Inflammatory macrophage treated with lipopolysaccharide for 4 hours (primary cell): ENCODE measurements at regions not wholly inside any gene's neighbourhood (a gene's known extent, or its start where the extent isn't known, plus 50 kb on each side); places are given as distances from the start of the nearest gene placed in this dataset.

Experiments
- DNase-seq: peaks from one replicate; pipeline ENCODE4 v3.0.0-alpha.2; 2020

DNA sequence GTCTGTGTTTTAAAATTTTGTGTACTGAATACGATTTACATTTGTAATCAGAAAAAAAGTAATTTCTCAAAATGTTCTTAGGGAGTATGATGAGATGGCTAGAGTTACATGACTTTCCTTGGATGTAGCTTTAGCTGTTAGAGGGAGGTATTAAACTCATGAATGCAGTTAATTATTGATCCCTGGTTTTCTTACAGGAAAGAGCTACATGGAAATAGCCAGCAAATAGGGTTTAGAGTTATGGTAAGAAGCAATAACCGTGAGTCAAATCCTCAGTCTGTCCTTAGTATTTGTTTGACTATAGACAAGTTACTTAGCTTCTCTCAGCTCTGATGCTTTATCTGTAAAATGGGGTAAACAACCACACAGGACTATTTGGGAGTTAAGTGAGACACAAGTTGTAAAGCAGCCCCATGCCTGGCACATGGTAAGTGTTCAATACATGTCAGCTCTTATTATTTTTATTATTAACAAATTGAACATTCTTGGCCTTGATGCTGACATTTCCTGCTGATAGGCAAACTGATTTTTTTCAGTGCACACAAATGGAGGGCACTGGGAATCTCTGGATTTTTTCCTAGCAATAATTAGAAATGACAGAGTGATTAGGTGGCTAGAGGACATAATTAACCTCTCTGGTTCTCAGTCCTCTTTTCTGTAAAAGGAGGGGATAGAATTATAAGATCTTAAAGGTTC, 204.5 kb upstream of the PHYHIPL start:
- no peak for DNase-seq

GRCh38 chr10:58972576-58973234, 203.7 kb upstream of the PHYHIPL start:
- DNase-seq, result no peak

DNA sequence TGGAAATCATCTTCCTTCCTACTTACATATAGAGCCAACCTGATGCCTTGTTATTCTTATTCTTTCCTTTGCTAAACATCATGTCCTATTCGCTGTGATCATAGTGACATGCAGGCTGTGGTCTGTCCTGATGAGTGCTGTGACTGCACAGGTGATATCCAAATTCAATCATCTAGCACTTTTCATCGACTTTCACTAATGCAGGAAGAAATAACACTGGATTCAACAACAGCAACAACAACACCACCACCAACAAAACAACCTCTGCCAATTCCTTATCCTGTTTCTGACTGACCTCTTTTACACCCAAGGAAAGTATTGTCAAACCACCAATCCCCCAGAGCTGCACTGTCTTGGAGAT, 203.2 kb upstream of the PHYHIPL start:
- no peak for DNase-seq

DNA sequence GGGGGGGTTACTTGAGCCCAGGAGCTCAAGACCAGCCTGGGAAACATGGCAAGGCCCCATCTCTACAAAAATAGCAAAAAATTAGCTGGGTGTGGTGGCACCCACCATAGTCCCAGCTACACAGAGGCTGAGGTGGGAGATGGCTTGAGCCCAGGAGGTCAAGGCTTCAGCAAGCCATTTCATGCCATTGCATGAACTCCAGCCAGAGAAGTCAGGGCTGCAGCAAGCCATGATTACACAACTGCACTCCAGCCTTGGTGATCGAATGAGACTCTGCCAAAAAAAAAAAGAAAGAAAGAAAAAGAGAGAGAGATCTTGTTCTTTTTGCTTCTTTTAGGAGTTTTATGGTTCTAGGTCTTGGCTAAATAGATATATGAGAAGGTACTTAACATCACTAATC, 200.2 kb upstream of the PHYHIPL start:
- DNase-seq, result no peak

GRCh38 chr10:58979711-58980110, 196.7 kb upstream of the PHYHIPL start:
- DNase-seq, result no peak

DNA sequence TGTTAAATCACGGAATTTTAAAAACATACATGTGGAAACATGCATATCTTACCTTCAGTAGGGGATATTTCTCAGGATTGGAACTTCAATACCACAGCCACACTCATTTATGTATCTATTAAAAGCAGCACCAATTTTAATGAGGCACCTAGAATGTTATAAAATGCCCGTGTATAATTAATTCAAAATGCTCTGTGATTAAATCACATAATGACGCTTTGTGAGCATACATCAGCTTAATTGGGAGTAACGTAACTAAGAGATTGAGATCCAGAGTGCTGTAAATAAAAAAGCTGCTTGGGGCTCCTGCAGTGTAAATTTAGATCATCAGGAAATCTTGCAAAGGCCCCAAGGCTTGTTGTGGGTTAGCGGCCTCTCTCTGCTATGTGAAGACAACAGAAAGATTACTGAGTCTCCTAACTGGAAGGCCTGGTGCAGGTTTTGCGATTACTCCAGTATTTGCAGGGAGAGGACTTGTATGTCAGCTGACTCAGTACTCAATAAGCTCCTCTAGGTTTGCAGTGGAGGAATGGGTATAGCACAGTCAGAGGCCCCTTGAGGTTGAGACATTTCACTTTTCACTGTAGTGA, 195.5 kb upstream of the PHYHIPL start:
- no peak for DNase-seq

DNA sequence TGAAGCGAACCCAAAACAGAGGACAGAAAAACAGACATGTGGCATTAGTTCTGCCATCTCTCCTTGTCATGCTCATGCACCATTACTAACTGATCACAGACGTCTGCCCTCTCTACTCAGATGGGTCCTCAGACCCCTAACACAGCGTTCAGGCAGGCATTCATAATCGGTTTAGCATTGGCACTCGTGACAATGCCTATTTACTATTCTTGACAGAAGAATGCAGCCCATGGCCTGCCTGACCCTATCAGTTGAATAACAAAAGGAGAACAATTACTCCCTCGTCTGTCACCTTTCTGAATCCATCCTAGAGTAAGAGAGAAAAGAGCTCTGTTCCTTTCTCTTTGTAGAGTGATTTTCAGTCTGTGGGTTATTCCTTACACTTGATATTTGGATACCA, 194.6 kb upstream of the PHYHIPL start:
- no peak for DNase-seq

GRCh38 chr10:58982470-58983239, 193.8 kb upstream of the PHYHIPL start:
- DNase-seq, result no peak

DNA sequence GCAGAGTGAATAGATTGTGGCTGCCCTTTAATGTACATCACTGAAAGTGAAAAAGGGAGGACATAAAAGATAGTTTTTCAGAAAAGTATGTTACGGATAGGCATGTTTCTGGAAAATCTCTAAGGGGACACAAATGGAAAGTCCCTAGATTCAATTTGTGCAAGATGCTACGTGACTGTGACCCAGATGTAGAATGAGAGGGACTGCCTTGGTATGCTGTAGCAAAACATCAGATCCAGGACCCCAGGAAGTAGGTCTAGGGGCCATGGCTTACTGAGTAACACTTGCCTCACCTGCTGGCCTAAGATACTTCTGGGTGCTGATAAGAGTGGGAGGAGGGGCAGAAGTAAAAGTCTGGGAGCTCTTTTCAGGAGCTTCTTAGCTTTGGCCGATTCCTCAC, 191.2 kb upstream of the PHYHIPL start:
- DNase-seq, result no peak

DNA sequence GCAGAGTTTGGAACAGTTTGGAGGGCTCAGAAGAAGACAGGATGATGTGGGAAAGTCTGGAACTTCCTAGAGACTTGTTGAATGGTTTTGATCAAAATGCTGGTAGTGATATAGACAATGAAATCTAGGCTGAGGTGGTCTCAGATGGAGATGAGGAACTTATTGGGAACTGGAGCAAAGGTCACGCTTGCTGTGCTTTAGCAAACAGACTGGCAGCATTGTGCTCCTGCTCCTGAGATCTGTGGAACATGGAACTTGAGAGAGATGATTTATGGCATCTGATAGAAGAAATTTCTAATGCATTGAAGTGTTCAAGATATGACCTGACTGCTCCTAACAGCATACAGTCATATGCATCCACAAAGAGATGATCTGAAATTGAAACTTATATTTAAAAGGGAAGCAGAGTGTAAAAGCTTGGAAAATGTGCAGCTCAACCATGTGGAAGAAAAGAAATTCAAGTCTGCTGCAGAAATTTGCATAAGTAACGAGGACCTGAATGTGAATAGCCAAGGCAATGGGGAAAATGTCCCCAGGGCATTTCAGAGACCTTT, 186.9 kb upstream of the PHYHIPL start:
- DNase-seq, result no peak

DNA sequence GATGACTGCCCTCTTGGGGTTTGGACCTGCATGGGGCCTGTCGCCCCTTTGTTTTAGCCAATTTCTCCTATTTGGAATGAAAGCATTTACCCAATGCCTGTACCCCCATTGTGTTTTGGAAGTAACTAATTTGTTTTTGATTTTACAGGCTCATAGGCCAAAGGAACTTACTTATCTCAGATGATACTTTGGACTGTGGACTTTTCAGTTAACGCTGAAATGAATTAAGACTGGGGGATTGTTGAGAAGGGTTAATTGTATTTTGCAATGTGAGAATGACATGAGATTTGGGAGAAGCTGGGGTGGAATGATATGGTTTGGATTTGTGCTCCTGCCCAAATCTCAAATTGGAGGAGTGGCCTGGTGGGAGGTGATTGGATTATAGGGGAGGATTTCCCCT, 185.8 kb upstream of the PHYHIPL start:
- no peak for DNase-seq

DNA sequence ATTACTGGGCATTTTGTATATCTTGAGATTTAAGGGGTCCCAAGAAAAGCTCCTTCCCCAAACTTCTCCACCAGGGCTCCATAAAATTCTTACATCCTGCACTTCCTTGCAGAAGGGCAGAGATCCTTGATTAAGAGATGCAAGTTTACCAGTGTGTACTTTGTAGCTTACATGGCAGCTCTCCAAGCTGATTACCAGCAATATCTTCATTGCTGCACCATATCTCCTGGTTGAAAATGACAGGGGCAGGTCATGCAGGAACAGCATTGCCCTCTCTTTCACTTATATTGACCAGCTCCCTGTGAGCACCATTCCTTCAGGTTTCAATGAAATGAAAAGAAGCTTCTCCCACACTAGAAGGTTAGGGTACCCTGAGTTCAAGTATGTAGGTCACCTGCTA, 184.6 kb upstream of the PHYHIPL start:
- DNase-seq, result no peak

GRCh38 chr10:58992830-58993460, 183.5 kb upstream of the PHYHIPL start:
- no peak for DNase-seq

GRCh38 chr10:58993480-58994221, 182.8 kb upstream of the PHYHIPL start:
- DNase-seq, result no peak

GRCh38 chr10:58994226-58995057, 182.0 kb upstream of the PHYHIPL start:
- DNase-seq, result no peak

GRCh38 chr10:58995058-58995596, 181.3 kb upstream of the PHYHIPL start:
- DNase-seq, result no peak

GRCh38 chr10:58996063-58996462, 180.4 kb upstream of the PHYHIPL start:
- no peak for DNase-seq

GRCh38 chr10:58996866-58997265, 179.6 kb upstream of the PHYHIPL start:
- DNase-seq, result no peak

DNA sequence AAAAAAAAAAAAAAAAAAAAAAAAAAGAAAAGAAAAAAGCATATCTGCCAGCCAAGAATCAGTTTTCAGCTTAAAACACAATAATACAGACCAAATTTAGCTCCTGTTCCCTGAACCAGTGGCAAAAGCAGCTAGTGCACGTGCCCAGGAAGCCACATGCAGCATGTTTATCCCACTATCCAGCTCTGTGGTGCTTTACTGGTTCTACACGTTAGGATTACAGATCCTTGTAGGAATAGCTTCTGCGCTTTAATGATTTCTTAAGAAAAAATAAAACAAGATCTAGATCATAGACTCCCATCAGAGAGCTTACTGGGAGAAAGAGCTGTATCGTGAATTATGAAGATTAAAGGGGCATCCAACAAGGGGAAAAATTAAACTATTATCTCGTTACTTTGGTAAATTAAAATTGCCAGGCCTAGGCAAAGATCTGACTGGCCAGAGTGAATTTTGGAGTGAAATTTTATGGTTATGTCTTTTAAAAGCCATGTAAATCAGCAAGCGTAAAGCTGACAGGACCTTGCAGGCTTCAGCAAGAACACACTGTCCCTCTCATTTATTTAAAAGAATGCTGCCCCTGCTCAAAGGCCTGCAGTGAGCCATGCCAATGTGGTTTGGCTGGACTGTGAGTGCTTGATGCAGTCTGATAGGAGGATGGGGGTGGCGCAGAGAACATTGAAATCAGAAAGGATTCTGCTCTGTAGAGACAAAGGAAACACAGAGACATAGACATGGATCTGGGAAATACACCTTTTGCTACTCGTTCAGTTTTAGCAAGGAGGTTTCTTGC, 177.3 kb upstream of the PHYHIPL start:
- DNase-seq, result no peak

- no peak for DNase-seq
Observed at GRCh38 chr10:59000162-59000825, 176.1 kb upstream of the PHYHIPL start.
